GM19351 (cell line): ENCODE measurements at regions not wholly inside any gene's neighbourhood (a gene's known extent, or its start where the extent isn't known, plus 50 kb on each side); places are given as distances from the start of the nearest gene placed in this dataset.
"Not testable (repeated sequence)": the region's sequence is repeated elsewhere in the genome, so short reads cannot be mapped to it uniquely, and the experiment has no call there.

Experiments
- ATAC-seq: cut with Tn5 transposase; IDR thresholded peaks from one replicate; pipeline ENCODE4 v1.9.1; 2021; ENCODE audit warnings: mild to moderate bottlenecking, moderate library complexity; ENCODE audit not compliant: unreplicated experiment

GRCh38 chr13:81148822-81149221, 807.9 kb upstream of the SPRY2 start:
- no peak for ATAC-seq

GRCh38 chr13:81146576-81146975, 805.6 kb upstream of the SPRY2 start:
- ATAC-seq, result not testable (repeated sequence)

- no peak for ATAC-seq
These were observed 801.5 kb upstream of the SPRY2 start for GRCh38 chr13:81142306-81142999.

GRCh38 chr13:81140675-81141074, 799.7 kb upstream of the SPRY2 start:
- no peak for ATAC-seq

- ATAC-seq, result no peak
These were observed 799.1 kb upstream of the SPRY2 start for GRCh38 chr13:81139987-81140386.

GRCh38 chr13:81138353-81138980, 797.5 kb upstream of the SPRY2 start:
- no peak for ATAC-seq

GRCh38 chr13:81133066-81133465, 792.1 kb upstream of the SPRY2 start:
- ATAC-seq, result no peak

GRCh38 chr13:81117416-81117815, 776.5 kb upstream of the SPRY2 start:
- no peak for ATAC-seq

GRCh38 chr13:81116461-81117282, 775.7 kb upstream of the SPRY2 start:
- no peak for ATAC-seq

- no peak for ATAC-seq
These were observed 768.1 kb upstream of the SPRY2 start for GRCh38 chr13:81109026-81109425.

GRCh38 chr13:81106348-81106747, 765.4 kb upstream of the SPRY2 start:
- ATAC-seq, result no peak

- ATAC-seq, result no peak
These were observed 763.2 kb upstream of the SPRY2 start for GRCh38 chr13:81104035-81104715.

- not testable (repeated sequence) for ATAC-seq
These were observed 761.1 kb upstream of the SPRY2 start for GRCh38 chr13:81102066-81102465.

- ATAC-seq, result no peak
These were observed 748.6 kb upstream of the SPRY2 start for GRCh38 chr13:81089371-81090157.

GRCh38 chr13:81080911-81081454, 740.1 kb upstream of the SPRY2 start:
- ATAC-seq, result no peak

GRCh38 chr13:81078048-81078447, 737.1 kb upstream of the SPRY2 start:
- ATAC-seq, result no peak

GRCh38 chr13:81069822-81070221, 728.9 kb upstream of the SPRY2 start:
- ATAC-seq, result not testable (repeated sequence)

GRCh38 chr13:81058916-81059290, 718.0 kb upstream of the SPRY2 start:
- no peak for ATAC-seq

GRCh38 chr13:81058211-81058915, 717.4 kb upstream of the SPRY2 start:
- ATAC-seq, result no peak

GRCh38 chr13:81051873-81052272, 710.9 kb upstream of the SPRY2 start:
- ATAC-seq, result no peak
